DND-41 (cell line): ENCODE measurements at regions not wholly inside any gene's neighbourhood (a gene's known extent, or its start where the extent isn't known, plus 50 kb on each side); places are given as distances from the start of the nearest gene placed in this dataset.

ENCODE experiments used
- CTCF ChIP-seq: IDR thresholded peaks from 2 replicates; pipeline ENCODE4 v1.5.1; 2012; ENCODE audit warnings: borderline replicate concordance, low read length, moderate library complexity, mild to moderate bottlenecking; ENCODE audit not compliant: poor library complexity, severe bottlenecking; ENCODE audit errors: extremely low read depth
- EZH2 ChIP-seq: IDR thresholded peaks from 3 replicates; pipeline ENCODE4 v1.6.1; 2012; ENCODE audit warnings: borderline replicate concordance, low read depth, mild to moderate bottlenecking, moderate library complexity, low read length, inconsistent platforms; ENCODE audit not compliant: severe bottlenecking

GRCh38 chr13:52955472-52955874 lies 73.1 kb upstream of the OLFM4 start:
- TF ChIP-seq EZH2 (no peak), CTCF (no peak)
